OCI-LY3 (cell line): ENCODE measurements at regions not wholly inside any gene's neighbourhood (a gene's known extent, or its start where the extent isn't known, plus 50 kb on each side); places are given as distances from the start of the nearest gene placed in this dataset.

ENCODE experiments used
- EZH2phosphoT487 ChIP-seq: fragments of 200-600 bp; shearing (Covaris generic); IDR thresholded peaks from 2 replicates; pipeline ENCODE4 v1.6.1; 2018; ENCODE audit warnings: antibody characterized with exemption, mixed run types, low read depth
- TF ChIP-seq, protein P1 (sequence below): fragments of 200-600, 300-600 bp; sonication (generic); IDR thresholded peaks from 2 replicates; pipeline ENCODE4 v1.5.1; 2014; ENCODE audit warnings: antibody characterized with exemption, low read length, low read depth

- TF ChIP-seq, protein P1, sequence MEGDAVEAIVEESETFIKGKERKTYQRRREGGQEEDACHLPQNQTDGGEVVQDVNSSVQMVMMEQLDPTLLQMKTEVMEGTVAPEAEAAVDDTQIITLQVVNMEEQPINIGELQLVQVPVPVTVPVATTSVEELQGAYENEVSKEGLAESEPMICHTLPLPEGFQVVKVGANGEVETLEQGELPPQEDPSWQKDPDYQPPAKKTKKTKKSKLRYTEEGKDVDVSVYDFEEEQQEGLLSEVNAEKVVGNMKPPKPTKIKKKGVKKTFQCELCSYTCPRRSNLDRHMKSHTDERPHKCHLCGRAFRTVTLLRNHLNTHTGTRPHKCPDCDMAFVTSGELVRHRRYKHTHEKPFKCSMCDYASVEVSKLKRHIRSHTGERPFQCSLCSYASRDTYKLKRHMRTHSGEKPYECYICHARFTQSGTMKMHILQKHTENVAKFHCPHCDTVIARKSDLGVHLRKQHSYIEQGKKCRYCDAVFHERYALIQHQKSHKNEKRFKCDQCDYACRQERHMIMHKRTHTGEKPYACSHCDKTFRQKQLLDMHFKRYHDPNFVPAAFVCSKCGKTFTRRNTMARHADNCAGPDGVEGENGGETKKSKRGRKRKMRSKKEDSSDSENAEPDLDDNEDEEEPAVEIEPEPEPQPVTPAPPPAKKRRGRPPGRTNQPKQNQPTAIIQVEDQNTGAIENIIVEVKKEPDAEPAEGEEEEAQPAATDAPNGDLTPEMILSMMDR, result no peak
- no peak for TF ChIP-seq EZH2phosphoT487
Measured at GRCh38 chr14:44384093-44384492, 123.0 kb downstream of the FSCB start.
